HepG2 (cell line): ENCODE measurements at regions not wholly inside any gene's neighbourhood (a gene's known extent, or its start where the extent isn't known, plus 50 kb on each side); places are given as distances from the start of the nearest gene placed in this dataset.

ENCODE experiments used
- ATAC-seq: fragments of 200-7000 bp; cut with Tn5 transposase; 3 replicates; pipeline ENCODE4 v1.9.1; 2020; ENCODE audit warnings: mild to moderate bottlenecking, moderate library complexity
- BruUV-seq: library from RNA; stranded (reverse); fragments of 400-500 nt; replicated peaks from 2 replicates; lab custom pipeline; 2021; lab: Mats Ljungman, UMichigan
- CTCF ChIA-PET: fragments of 300-600 bp; formaldehyde crosslinking; extraction: SDS; loops from one replicate; lab custom pipeline; 2021; ENCODE audit warnings: low total read pairs, inconsistent platforms, low intra/inter-chr PET ratio; lab: Yijun Ruan, JAX
- POLR2A ChIA-PET: fragments of 350-600 bp; sonication (Branson Sonifier 250); formaldehyde crosslinking; loops from one replicate; lab custom pipeline; 2020; ENCODE audit warnings: antibody characterized with exemption, inconsistent platforms; lab: Yijun Ruan, JAX
- DNase-seq: peaks from one replicate; pipeline ENCODE4 v3.0.0-alpha.2; 2015; ENCODE audit warnings: low spot score
- FAIRE-seq: peaks from 3 replicates; lab custom pipeline; 2011; peaks lifted over from hg19 to GRCh38; lab: Jason Lieb, UNC
- H2AFZ ChIP-seq: one replicate; pipeline ENCODE4 v1.6.1; 2011; ENCODE audit warnings: low read length, inconsistent platforms
- H3K27ac ChIP-seq: fragments of 300-600 bp; 3 replicates; pipeline ENCODE4 v1.8.0; 2011; ENCODE audit warnings: mixed run types, mild to moderate bottlenecking, mixed read lengths, low read length, inconsistent platforms; ENCODE audit not compliant: insufficient read depth; ENCODE audit errors: extremely low read length
- H3K27me3 ChIP-seq, 2 experiments: fragments of 200-600 bp in 1 of 2; 2 replicates in 1 of 2; 3 replicates in 1 of 2; pipeline versions ENCODE4 v1.6.0 to v1.8.0; 2011; ENCODE audit warnings: low read length in 2 of 2, mild to moderate bottlenecking in 2 of 2, moderate library complexity in 2 of 2, inconsistent platforms in 1 of 2; ENCODE audit not compliant: insufficient read depth in 2 of 2, control insufficient read depth in 1 of 2
- H3K36me3 ChIP-seq, 2 experiments: fragments of 200-600 bp in 1 of 2; replicated peaks in 1 of 2; 2 replicates in 1 of 2; 3 replicates in 1 of 2; pipeline versions ENCODE4 v1.5.1 to v1.8.0; 2011; ENCODE audit warnings: low read length in 2 of 2, inconsistent platforms in 1 of 2; ENCODE audit not compliant: insufficient read depth in 2 of 2, control insufficient read depth in 1 of 2
- H3K4me1 ChIP-seq: 2 replicates; pipeline ENCODE4 v1.5.1; 2012; ENCODE audit warnings: low read length, inconsistent platforms; ENCODE audit not compliant: insufficient read depth
- H3K4me2 ChIP-seq: 2 replicates; pipeline ENCODE4 v1.6.0; 2011; ENCODE audit warnings: low read depth, low read length, inconsistent platforms
- H3K4me3 ChIP-seq, 3 experiments: fragments of 200-600 bp in 1 of 3; sonication (generic), shearing (Covaris generic) in 1 of 3; replicated peaks in 1 of 3; 2 replicates each; pipeline ENCODE4 v1.5.1; 2011 to 2016; ENCODE audit warnings: low read length in 3 of 3, inconsistent platforms in 2 of 3, low read depth in 2 of 3, mild to moderate bottlenecking in 2 of 3, control low read depth in 1 of 3, mixed read lengths in 1 of 3; ENCODE audit not compliant: insufficient read depth in 1 of 3
- H3K79me2 ChIP-seq: one replicate; pipeline ENCODE4 v1.6.1; 2011; ENCODE audit warnings: low read length, inconsistent platforms; ENCODE audit not compliant: insufficient read depth
- H3K9ac ChIP-seq: 2 replicates; pipeline ENCODE4 v1.6.0; 2011; ENCODE audit warnings: mild to moderate bottlenecking, low read depth, low read length, inconsistent platforms; ENCODE audit not compliant: insufficient read depth
- H3K9me3 ChIP-seq: 2 replicates; pipeline ENCODE4 v1.5.1; 2012; ENCODE audit warnings: mild to moderate bottlenecking, low read length
- H4K20me1 ChIP-seq: 2 replicates; pipeline ENCODE4 v1.6.0; 2011; ENCODE audit warnings: inconsistent platforms, mild to moderate bottlenecking, low read length, moderate library complexity; ENCODE audit not compliant: insufficient read depth
- FOXP4 ChIP-seq: sonication (generic); formaldehyde crosslinking; IDR thresholded peaks from 2 replicates; pipeline ENCODE4 v1.4.0; 2020; ENCODE audit warnings: missing genetic modification reagents
- KDM2A ChIP-seq: sonication (generic); formaldehyde crosslinking; IDR thresholded peaks from 2 replicates; pipeline ENCODE4 v1.4.0; 2020; ENCODE audit warnings: low read depth, missing genetic modification reagents, borderline replicate concordance
- MIXL1 ChIP-seq: IDR thresholded peaks from 2 replicates; pipeline ENCODE4 v1.6.1; 2016
- MYC ChIP-seq: sonication (generic); formaldehyde crosslinking; IDR thresholded peaks from 2 replicates; pipeline ENCODE4 v1.9.0; 2021; ENCODE audit warnings: missing genetic modification reagents, borderline replicate concordance
- PLSCR1 ChIP-seq: sonication (generic); formaldehyde crosslinking; IDR thresholded peaks from 2 replicates; pipeline ENCODE4 v1.5.0; 2020; ENCODE audit warnings: missing genetic modification reagents, mild to moderate bottlenecking, borderline replicate concordance
- SMC3 ChIP-seq: IDR thresholded peaks from 2 replicates; pipeline ENCODE4 v1.6.1; 2011; ENCODE audit warnings: low read length, improper control_type of control experiment
- THAP11 ChIP-seq: IDR thresholded peaks from 2 replicates; pipeline ENCODE4 v1.6.1; 2016; ENCODE audit warnings: missing biosample characterization, missing genetic modification reagents
- THAP7 ChIP-seq: sonication (generic); formaldehyde crosslinking; IDR thresholded peaks from 2 replicates; pipeline ENCODE4 v1.8.1; 2023; ENCODE audit warnings: mild to moderate bottlenecking, missing genetic modification reagents
- ZBTB46 ChIP-seq: sonication (generic); formaldehyde crosslinking; IDR thresholded peaks from 2 replicates; pipeline ENCODE4 v1.4.0; 2020; ENCODE audit warnings: mild to moderate bottlenecking, missing genetic modification reagents, borderline replicate concordance
- ZNF3 ChIP-seq: IDR thresholded peaks from 2 replicates; pipeline ENCODE4 v1.7.0; 2017; ENCODE audit warnings: inconsistent platforms
- ZNF687 ChIP-seq: sonication (generic); formaldehyde crosslinking; IDR thresholded peaks from 2 replicates; pipeline ENCODE4 v1.5.1; 2020; ENCODE audit warnings: mild to moderate bottlenecking, missing genetic modification reagents, moderate library complexity
- ZNF768 ChIP-seq: sonication (generic); formaldehyde crosslinking; IDR thresholded peaks from 2 replicates; pipeline ENCODE4 v1.4.0; 2020; ENCODE audit warnings: missing genetic modification reagents
- WGBS: methylation state at CpG from one replicate; pipeline ENCODE4 v1.1.6; 2017; ENCODE audit warnings: low lambda C conversion rate; 5-methylcytosine and 5-hydroxymethylcytosine counted together
- in situ Hi-C: cut with HindIII; loops from 2 replicates; pipeline ENCODE4 v1.10.0; 2017; ENCODE audit warnings: low pct_unique_long_range_greater_than_20kb; ENCODE audit not compliant: extremely low pct_ligation_motif_present
- intact Hi-C: fragments of 100-400 bp; cut with micrococcal nuclease; formaldehyde crosslinking; loops from one replicate; pipeline ENCODE4 v1.10.0; 2022; ENCODE audit not compliant: unreplicated experiment

DNA sequence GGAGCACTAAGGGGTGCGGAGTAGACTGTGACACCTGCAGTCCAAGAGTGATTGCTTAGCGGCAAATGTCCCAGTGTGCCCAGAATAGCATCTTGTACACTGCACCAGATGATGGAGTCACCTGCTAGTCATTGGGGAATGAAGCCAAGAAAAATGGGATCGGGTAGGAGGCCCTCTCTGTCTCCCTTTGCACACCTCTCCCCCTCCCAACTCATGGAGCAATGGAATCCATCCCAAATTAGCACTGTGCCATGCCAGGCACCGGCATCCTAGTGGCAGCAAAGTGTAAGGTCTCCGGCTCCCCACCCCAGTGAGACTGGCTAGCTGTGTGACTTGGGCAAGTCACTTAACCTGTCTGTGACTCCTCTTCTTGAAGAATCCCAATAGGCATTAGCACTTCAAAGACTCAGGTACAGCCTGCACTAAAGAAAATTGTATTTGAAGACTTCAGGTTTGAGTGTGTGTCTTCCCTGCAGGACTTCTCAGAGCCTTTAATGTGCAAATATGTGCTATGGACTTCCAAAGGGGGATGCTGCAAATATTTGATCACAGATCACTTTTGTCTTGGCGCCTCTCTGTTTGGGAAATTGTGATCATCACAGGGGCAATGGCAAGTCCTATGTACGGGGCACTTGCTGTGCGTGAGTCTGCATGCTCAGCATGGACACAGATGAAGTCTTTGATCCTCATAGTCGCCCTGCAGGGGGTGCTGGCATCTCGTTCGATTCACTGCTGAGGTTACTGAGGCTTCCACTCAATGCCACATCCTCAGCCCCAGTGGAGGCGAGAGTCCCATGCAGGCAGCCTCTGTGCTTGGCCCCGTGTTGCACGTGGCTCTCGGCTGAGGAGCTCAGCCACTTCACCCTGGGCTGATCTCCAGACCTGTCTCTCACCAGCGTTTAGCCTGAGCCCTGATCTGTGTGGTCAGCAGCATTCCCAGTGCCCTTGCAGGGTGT lies 272.9 kb upstream of the C1orf174 start:
- ATAC-seq (peak; percentile 97), FAIRE-seq (peak; percentile 40)
- TF ChIP-seq ZNF768 (peak; percentile 17; the same call in 1 of the 2 replicates), MYC (CRISPR knock-in tag) (peak; percentile 19; the same call in 1 of the 2 replicates), SMC3 (peak; percentile 84), THAP11 (0 out of 2 replicates have a peak, but pooled peaks have one; percentile 19), ZNF3 (no peak), KDM2A (CRISPR knock-in tag) (0 out of 2 replicates have a peak, but pooled peaks have one; percentile 29), PLSCR1 (CRISPR knock-in tag) (no peak), THAP7 (no peak), MIXL1 (CRISPR knock-in tag) (no peak), ZNF687 (CRISPR knock-in tag) (peak; percentile 46), FOXP4 (CRISPR knock-in tag) (no peak), ZBTB46 (no peak)

More for the DNA sequence above, 272.9 kb upstream of the C1orf174 start:
- H3K9ac ChIP-seq: no peak overlapping the region
- no peaks in the 10 kb centered on the region for H3K79me2 ChIP-seq
- peak; percentile 73 for DNase-seq
- no peaks in the 10 kb centered on the region for H3K36me3 ChIP-seq
- POLR2A ChIA-PET: no interaction called here
- no peak overlapping the region for H3K4me3 ChIP-seq
- no peaks in the 10 kb centered on the region for H3K9me3 ChIP-seq
- no peak overlapping the region for H3K27ac ChIP-seq
- intact Hi-C loops (loop anchor here (10.0 kb wide), 2 partner anchors 422 to 652 kb away; no protein-coding TSS in a partner anchor), in situ Hi-C loops (loop anchor here (5.0 kb wide), 1 partner anchor 414 kb away; no protein-coding TSS in a partner anchor)
- CTCF ChIA-PET: interaction anchor here (0.7 to 1.1 kb wide), 2 partner anchors 412 to 653 kb away, joined by 3 to 5 read pairs; no protein-coding TSS in a partner anchor
- H3K4me1 ChIP-seq: peaks cover 9% of the 10 kb centered on the region
- H2AFZ ChIP-seq: no peak overlapping the region
- no TSS peak for BruUV-seq
- WGBS: 15% methylated on average over 4 of the region's 16 CpGs
- no peak overlapping the region for H3K4me2 ChIP-seq
- no peaks in the 10 kb centered on the region for H4K20me1 ChIP-seq
- H3K27me3 ChIP-seq: peaks cover 1 to 31% of the 10 kb centered on the region in 2 experiments
